ENCODE measurements at regions not wholly inside any gene's neighbourhood (a gene's known extent, or its start where the extent isn't known, plus 50 kb on each side); places are given as distances from the start of the nearest gene placed in this dataset.
"Not testable (repeated sequence)": the region's sequence is repeated elsewhere in the genome, so short reads cannot be mapped to it uniquely, and the experiment has no call there.

GRCh38 chr15:87672309-87673288 lies 583.9 kb downstream of the NTRK3 start:
- no peak for DNase-seq (ENCODE audit: low read depth)

GRCh38 chr15:87671289-87671688 lies 585.2 kb downstream of the NTRK3 start:
- no peak for DNase-seq (ENCODE audit: low read depth)

GRCh38 chr15:87669846-87670245 lies 586.7 kb downstream of the NTRK3 start:
- no peak for DNase-seq (ENCODE audit: low read depth)

DNA sequence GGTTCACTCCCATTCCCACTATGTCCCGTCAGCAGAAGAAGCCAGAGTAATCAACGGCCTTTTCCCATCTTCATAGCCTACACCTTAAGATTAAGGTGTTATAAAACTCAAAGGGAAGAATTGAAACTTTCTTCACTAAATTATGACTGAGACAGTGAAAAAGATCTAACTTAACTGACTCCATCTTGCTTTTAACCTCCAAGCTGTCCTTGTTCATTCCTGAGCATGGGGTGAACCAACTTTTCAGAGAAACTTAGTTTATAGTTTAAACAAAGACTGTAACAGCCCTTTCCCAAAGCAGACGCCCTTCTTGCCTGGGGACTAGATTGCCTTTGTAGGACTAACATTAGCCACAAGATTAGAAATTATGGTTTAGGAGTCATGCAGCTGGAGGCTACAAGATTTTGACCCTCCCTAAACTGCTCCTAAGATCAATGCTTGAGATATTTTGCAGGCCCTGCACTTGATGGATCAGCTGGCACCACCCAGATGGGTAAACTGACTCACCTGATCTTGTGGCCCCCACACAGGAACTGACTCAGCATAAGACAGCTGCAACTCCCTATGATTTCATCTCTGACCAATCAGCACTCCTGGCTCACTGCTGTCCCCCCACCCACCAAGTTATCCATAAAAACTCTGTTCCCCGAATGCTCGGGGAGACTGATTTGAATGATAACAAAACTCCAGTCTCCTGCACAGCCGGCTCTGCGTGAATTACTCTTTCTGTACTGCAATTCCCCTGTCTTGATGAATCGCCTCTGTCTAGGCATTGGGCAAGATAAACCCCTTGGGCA lies 587.6 kb downstream of the NTRK3 start:
- DNase-seq (ENCODE audit: low read depth): not testable (repeated sequence)

- DNase-seq (ENCODE audit: low read depth): no peak
Observed at GRCh38 chr15:87667643-87668042, 588.9 kb downstream of the NTRK3 start.

DNA sequence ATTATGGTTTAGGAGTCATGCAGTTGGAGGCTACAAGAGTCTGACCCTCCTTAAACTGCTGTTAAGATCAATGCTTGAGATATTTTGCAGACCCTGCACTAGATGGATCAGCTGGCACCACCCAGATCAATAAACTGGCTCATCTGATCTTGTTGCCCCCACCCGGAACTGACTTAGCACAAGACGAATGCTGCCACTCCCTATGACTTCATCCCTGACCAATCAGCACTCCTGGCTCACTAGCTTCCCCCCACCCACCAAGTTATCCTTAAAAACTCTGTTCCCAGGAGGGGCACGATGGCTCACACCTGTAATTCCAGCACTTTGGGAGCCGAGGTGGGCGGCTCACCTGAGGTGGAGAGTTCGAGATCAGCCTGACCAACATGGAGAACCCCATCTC lies 594.0 kb downstream of the NTRK3 start:
- no peak for DNase-seq (ENCODE audit: low read depth)

- DNase-seq (ENCODE audit: low read depth): no peak
Observed at GRCh38 chr15:87661454-87662355, 594.8 kb downstream of the NTRK3 start.

DNA sequence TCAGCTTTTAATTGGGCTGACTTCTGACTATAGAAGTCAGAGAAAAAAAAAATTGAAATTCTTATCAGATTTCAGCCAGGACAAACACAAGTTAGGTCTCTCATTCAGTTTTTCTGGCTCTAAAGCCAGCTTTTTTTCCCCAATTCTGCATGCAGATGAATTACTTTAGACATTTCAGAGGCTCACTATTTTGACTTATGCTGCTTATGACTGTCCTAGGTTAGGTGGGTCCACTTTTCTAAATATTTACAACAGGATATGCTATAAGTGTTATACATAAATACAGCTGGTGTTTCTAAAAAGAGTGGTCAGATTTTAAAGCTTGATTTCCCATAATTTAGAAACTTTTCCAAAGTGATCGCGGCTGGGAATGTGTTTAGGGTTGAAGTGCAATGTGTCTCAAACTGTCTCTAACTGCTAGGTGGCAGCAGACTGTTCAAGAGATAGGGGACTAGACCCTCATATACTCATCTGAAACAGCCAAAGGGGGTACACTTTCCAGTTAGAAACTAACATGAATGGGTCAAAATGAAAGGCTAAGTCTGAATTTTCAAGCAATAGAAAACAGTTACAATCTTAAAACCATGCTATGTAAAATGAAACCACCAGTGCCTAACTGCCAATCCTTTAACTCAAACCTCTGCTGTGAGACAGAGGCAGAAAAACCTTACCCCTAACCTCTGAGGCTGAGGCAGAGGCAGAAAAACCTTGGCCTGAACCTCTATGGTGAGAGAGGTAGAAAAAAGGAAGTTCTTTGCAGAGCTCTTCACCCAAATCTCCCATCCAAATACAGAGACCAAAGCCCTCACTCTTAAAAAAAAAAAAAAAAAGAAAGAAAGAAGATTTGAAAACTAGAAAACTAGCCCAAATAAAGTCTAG lies 596.0 kb downstream of the NTRK3 start:
- no peak for DNase-seq (ENCODE audit: low read depth)

DNA sequence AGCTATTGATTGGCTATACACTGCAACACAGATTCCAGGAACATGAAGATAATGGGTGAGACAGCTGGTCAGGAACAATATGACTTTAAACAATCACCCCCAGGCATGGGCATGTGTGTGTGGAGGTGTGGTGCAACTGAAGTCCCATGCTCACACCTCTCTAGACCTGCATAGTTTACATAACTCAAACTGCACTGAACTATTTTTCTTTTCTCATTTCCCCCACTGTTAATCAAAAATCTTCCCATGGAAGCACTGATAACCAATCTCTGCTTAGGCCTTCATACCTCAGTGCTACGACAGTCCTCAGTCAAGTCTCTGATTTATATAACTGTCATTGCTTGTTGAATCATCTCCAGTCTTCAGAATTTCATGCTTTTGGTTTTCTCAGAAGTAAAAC lies 600.2 kb downstream of the NTRK3 start:
- no peak for DNase-seq (ENCODE audit: low read depth)

DNA sequence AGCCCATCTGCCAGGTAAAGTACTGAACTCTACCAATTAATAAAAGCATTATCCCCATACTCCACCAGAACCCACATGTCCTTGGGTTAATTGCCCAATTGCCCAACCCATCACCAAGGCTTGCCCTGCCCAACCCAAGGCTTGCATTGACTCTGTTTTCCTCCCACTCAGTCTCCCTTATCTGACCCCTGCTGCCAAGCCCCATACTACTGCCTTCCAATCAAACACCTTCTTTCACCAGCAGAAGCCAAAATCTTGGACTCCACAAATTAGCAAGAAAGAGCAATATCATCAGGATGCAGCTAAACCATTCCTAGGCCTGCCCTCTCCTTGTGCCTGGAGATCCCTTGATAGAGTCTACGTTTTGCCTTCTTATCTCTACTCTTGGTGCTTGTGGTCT lies 602.9 kb downstream of the NTRK3 start:
- no peak for DNase-seq (ENCODE audit: low read depth)

DNA sequence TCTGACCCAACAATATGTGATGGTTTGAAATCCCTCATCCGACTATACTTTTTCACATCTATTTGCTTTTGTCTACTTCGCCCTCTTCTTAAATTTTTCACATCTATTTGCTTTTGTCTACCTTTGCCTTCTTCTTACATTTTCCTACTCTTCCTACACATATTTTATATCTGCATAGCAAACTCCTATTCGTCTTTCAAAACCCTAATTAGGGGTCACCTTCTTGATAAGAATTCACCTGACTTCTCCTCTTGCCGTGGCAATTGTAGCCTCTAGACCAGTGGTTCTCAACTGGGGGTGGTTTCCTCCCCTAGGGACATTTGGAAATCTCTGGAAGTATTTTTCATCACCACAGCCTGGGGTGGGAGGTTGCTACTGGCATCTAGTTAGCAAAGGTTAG lies 607.4 kb downstream of the NTRK3 start:
- DNase-seq (ENCODE audit: low read depth): no peak

DNA sequence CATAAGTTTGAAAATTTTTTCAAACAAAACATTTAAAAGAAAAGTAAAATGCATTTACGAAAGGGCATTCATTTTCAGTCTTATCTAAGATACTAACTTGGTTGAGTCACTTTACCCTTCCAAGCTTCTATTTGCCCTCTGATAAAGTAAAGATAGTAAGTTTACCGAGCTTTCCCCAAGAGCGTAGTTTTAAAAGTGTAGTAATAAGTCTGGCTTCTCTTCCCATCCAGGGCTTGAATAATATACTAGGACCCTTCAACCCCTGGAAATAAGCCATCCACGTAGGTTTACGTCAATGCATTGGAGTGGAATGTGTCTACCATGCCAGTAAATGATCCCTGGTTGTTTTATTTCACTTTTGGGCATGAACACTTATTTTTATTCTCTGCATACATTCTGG lies 608.3 kb downstream of the NTRK3 start:
- no peak for DNase-seq (ENCODE audit: low read depth)

DNA sequence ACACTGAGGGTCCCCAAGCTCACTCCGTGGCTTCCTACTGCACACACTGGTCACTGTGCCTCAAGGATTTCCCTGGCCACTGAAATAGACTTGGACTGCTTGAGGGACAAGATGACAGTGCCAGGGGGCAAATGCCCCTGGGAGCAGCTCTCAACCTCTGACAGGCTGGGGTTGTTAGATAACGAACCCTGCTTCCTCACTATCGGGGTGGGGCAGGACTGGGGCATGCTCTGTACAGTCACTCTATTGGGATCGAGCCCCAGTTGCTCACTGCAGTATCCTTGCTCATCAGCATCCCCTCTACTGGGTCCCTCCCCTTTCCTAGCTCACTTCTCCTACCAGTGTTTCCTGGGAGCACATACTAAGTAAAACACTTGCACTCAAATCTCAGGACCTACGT lies 610.8 kb downstream of the NTRK3 start:
- no peak for DNase-seq (ENCODE audit: low read depth)

GRCh38 chr15:87642997-87643396 lies 613.5 kb downstream of the NTRK3 start:
- DNase-seq (ENCODE audit: low read depth): not testable (repeated sequence)

- DNase-seq (ENCODE audit: low read depth): no peak
Observed at GRCh38 chr15:87639305-87640011, 617.1 kb downstream of the NTRK3 start.

GRCh38 chr15:87638554-87639083 lies 617.9 kb downstream of the NTRK3 start:
- no peak for DNase-seq (ENCODE audit: low read depth)

DNA sequence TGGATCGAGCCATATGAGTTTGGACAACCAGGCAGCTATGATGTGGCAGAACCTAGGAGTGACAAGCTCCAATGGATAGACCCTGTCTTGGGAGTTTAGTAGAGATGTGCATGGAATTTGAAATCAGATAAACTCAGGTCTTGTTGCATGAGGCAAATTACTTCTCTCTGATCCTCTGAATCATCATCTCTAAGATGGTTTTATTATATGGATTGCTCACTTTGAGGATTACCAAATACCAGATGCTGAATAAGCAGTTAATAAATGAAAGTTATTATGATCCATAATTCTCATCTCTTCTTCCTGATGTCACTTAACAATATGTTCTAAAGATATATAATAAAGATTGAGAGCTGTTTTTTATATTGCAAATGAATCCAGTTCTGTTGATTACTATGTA lies 622.2 kb downstream of the NTRK3 start:
- no peak for DNase-seq (ENCODE audit: low read depth)

- DNase-seq (ENCODE audit: low read depth): no peak
Observed at GRCh38 chr15:87633525-87633924, 623.0 kb downstream of the NTRK3 start.

DNA sequence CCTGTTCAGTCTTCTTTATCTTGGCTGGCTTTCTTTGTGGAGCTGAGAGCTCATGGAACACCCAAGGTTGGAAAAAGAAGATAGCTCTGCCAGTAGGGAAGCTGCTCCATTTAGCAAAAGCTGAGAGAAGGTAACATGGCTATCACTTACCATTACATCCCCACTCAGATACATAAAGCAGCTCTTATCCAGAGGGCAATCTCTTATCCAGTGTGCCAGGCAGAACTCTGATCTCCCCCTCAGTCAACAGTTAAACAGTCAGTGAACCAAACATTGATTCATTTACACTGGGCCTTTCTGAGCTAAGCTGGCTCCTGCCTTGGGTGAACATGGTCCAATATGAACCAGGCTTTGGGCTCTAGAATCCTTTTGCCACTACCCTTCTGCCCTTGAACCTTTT lies 624.2 kb downstream of the NTRK3 start:
- DNase-seq (ENCODE audit: low read depth): no peak

DNA sequence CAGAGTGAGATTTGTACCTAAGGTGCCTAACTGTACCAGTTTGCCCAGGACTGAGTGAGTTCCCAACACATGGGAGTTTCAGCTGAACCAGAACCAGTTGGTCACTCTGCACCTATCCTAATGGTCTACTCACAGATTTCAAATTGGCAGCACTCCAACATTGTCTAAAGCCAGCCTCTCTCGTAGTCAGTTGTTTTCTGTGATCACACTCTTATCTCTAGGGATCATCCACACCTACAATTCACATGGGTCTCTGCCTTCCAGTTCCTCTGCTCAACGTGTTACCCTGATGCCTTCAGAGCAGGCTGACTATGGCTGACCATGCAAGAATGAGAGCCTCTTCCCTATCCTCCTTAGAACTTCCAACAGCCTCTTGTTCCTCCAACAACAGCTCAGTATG lies 624.8 kb downstream of the NTRK3 start:
- no peak for DNase-seq (ENCODE audit: low read depth)

All from activated T-cell treated with anti-CD3 and anti-CD28 coated beads for 48 hours (primary cell).